SK-N-SH (cell line): ENCODE measurements at regions not wholly inside any gene's neighbourhood (a gene's known extent, or its start where the extent isn't known, plus 50 kb on each side); places are given as distances from the start of the nearest gene placed in this dataset.

Source experiments
- CTCF ChIA-PET: fragments of 300-600, 350-600 bp; formaldehyde crosslinking; extraction: SDS; loops from one replicate; lab custom pipeline; 2021; lab: Yijun Ruan, JAX
- POLR2A ChIA-PET: fragments of 350-600 bp; sonication (Branson Sonifier 250); formaldehyde crosslinking; extraction: SDS; loops from one replicate; lab custom pipeline; 2020; ENCODE audit warnings: antibody characterized with exemption, inconsistent platforms; lab: Yijun Ruan, JAX
- DNase-seq: peaks from one replicate; pipeline ENCODE4 v3.0.0; 2012
- H2AFZ ChIP-seq: fragments of 200-600 bp; sonication (generic); 2 replicates; pipeline ENCODE4 v1.8.1; 2016; ENCODE audit warnings: antibody characterized with exemption, mild to moderate bottlenecking, low read depth
- H3F3A ChIP-seq: fragments of 200-600 bp; sonication (generic); replicated peaks from 2 replicates; pipeline ENCODE3; 2016; ENCODE audit warnings: antibody characterized with exemption, mild to moderate bottlenecking; ENCODE audit not compliant: insufficient read depth
- H3K27ac ChIP-seq, 2 experiments: fragments of 200-500 bp in 1 of 2; fragments of 200-600 bp in 1 of 2; sonication (Bioruptor generic) in 1 of 2; sonication (generic), shearing (Covaris generic) in 1 of 2; 2 replicates each; pipeline versions ENCODE4 v1.5.1 to v1.6.1; 2014 to 2016; ENCODE audit warnings: low read depth in 2 of 2, inconsistent platforms in 1 of 2, low read length in 1 of 2, mild to moderate bottlenecking in 1 of 2, mixed read lengths in 1 of 2
- H3K27me3 ChIP-seq: fragments of 200-600 bp; sonication (generic), shearing (Covaris generic); 2 replicates; pipeline ENCODE4 v1.6.1; 2016; ENCODE audit warnings: mixed run types; ENCODE audit not compliant: insufficient read depth
- H3K36me3 ChIP-seq, 2 experiments: fragments of 200-500 bp in 1 of 2; fragments of 200-600 bp in 1 of 2; sonication (Bioruptor generic) in 1 of 2; sonication (generic) in 1 of 2; replicated peaks in 1 of 2; 2 replicates each; pipeline versions ENCODE3 to v1.5.1; 2014 to 2016; ENCODE audit warnings: low read length in 1 of 2, mild to moderate bottlenecking in 1 of 2; ENCODE audit not compliant: insufficient read depth in 2 of 2, control insufficient read depth in 1 of 2
- H3K4me1 ChIP-seq, 2 experiments: fragments of 200-500 bp in 1 of 2; fragments of 200-600 bp in 1 of 2; sonication (Bioruptor generic) in 1 of 2; sonication (generic), shearing (Covaris generic) in 1 of 2; 2 replicates each; pipeline versions ENCODE4 v1.5.1 to v1.6.1; 2014 to 2016; ENCODE audit warnings: low read depth in 1 of 2, low read length in 1 of 2, mixed run types in 1 of 2; ENCODE audit not compliant: insufficient read depth in 2 of 2, control insufficient read depth in 1 of 2
- H3K4me2 ChIP-seq: fragments of 200-600 bp; sonication (generic), shearing (Covaris generic); 2 replicates; pipeline ENCODE4 v1.6.1; 2017; ENCODE audit warnings: mixed run types
- H3K4me3 ChIP-seq, 2 experiments: fragments of 200-500 bp in 1 of 2; fragments of 200-600 bp in 1 of 2; sonication (Bioruptor generic) in 1 of 2; sonication (generic), shearing (Covaris generic) in 1 of 2; 2 replicates each; pipeline versions ENCODE4 v1.5.1 to v1.8.1; 2014 to 2016; ENCODE audit warnings: low read depth in 2 of 2, inconsistent platforms in 1 of 2, low read length in 1 of 2, mild to moderate bottlenecking in 1 of 2, mixed read lengths in 1 of 2, moderate library complexity in 1 of 2
- H3K79me2 ChIP-seq: fragments of 200-600 bp; sonication (generic); 2 replicates; pipeline ENCODE4 v1.8.1; 2017; ENCODE audit warnings: mild to moderate bottlenecking; ENCODE audit not compliant: insufficient read depth
- H3K9ac ChIP-seq: fragments of 200-600 bp; sonication (generic); 2 replicates; pipeline ENCODE4 v1.6.1; 2017; ENCODE audit warnings: mixed run types
- H3K9me2 ChIP-seq: fragments of 200-600 bp; sonication (generic); 2 replicates; pipeline ENCODE4 v1.6.1; 2017; ENCODE audit warnings: mixed run types
- H3K9me3 ChIP-seq: fragments of 200-600 bp; sonication (generic); 2 replicates; pipeline ENCODE4 v1.6.1; 2017; ENCODE audit warnings: mixed run types, mild to moderate bottlenecking, moderate library complexity
- H4K20me1 ChIP-seq: fragments of 200-600 bp; sonication (generic); 2 replicates; pipeline ENCODE4 v1.6.1; 2017; ENCODE audit warnings: mild to moderate bottlenecking, mixed run types; ENCODE audit not compliant: insufficient read depth
- ELF1 ChIP-seq: IDR thresholded peaks from 2 replicates; pipeline ENCODE4 v1.4.0; 2012
- EP300 ChIP-seq, 2 experiments: IDR thresholded peaks; 2 replicates each; pipeline versions ENCODE4 v1.4.0 to v1.6.1; 2012; ENCODE audit warnings: borderline replicate concordance in 1 of 2, low read depth in 1 of 2, low read length in 1 of 2
- FOSL2 ChIP-seq: IDR thresholded peaks from 2 replicates; pipeline ENCODE4 v1.4.0; 2012; ENCODE audit warnings: low read depth, mild to moderate bottlenecking, moderate library complexity, borderline replicate concordance
- FOXM1 ChIP-seq: IDR thresholded peaks from 2 replicates; pipeline ENCODE4 v1.4.0; 2012; ENCODE audit warnings: low read depth, mild to moderate bottlenecking
- GABPA ChIP-seq: IDR thresholded peaks from 2 replicates; pipeline ENCODE4 v1.4.0; 2012; ENCODE audit warnings: low read depth, mild to moderate bottlenecking
- JUND ChIP-seq: IDR thresholded peaks from 2 replicates; pipeline ENCODE4 v1.4.0; 2012
- NFIC ChIP-seq: IDR thresholded peaks from 2 replicates; pipeline ENCODE4 v1.4.0; 2012; ENCODE audit warnings: borderline replicate concordance
- NRF1 ChIP-seq: IDR thresholded peaks from 2 replicates; pipeline ENCODE4 v1.6.1; 2012; ENCODE audit warnings: low read depth, mild to moderate bottlenecking, low read length
- POLR2AphosphoS5 ChIP-seq: IDR thresholded peaks from 2 replicates; pipeline ENCODE4 v1.6.1; 2012; ENCODE audit warnings: low read depth, low read length
- RAD21 ChIP-seq: IDR thresholded peaks from 2 replicates; pipeline ENCODE4 v1.6.1; 2012; ENCODE audit warnings: mild to moderate bottlenecking, low read length
- RXRA ChIP-seq: IDR thresholded peaks from 2 replicates; pipeline ENCODE4 v1.4.0; 2012; ENCODE audit warnings: low read depth, mild to moderate bottlenecking, borderline replicate concordance
- SIN3A ChIP-seq: IDR thresholded peaks from 2 replicates; pipeline ENCODE4 v1.6.1; 2012; ENCODE audit warnings: low read depth, mild to moderate bottlenecking, low read length, moderate library complexity, borderline replicate concordance
- SMC3 ChIP-seq: IDR thresholded peaks from 2 replicates; pipeline ENCODE4 v1.6.1; 2012; ENCODE audit warnings: low read depth, low read length, improper control_type of control experiment
- TAF1 ChIP-seq: IDR thresholded peaks from 2 replicates; pipeline ENCODE4 v1.6.1; 2012; ENCODE audit warnings: low read depth, mild to moderate bottlenecking, low read length, moderate library complexity, borderline replicate concordance
- WGBS: methylation state at CpG from one replicate; pipeline ENCODE4 v1.1.6; 2017; ENCODE audit warnings: low lambda C conversion rate; 5-methylcytosine and 5-hydroxymethylcytosine counted together
- TF ChIP-seq, protein P1 (sequence below): IDR thresholded peaks from 2 replicates; pipeline ENCODE4; 2012
- TF ChIP-seq, protein P2 (sequence below): IDR thresholded peaks from 2 replicates; pipeline ENCODE4 v1.4.0; 2012; ENCODE audit warnings: low read depth, borderline replicate concordance
- TF ChIP-seq, protein P3 (sequence below): fragments of 150-350 bp; IDR thresholded peaks from 2 replicates; pipeline ENCODE4 v1.6.1; 2017; ENCODE audit warnings: antibody characterized with exemption, low read length, low read depth, borderline replicate concordance
- TF ChIP-seq, protein P4 (sequence below): fragments of 200-600 bp; sonication (generic); IDR thresholded peaks from 2 replicates; pipeline ENCODE4 v1.6.1; 2017; ENCODE audit warnings: antibody characterized with exemption, mild to moderate bottlenecking, moderate library complexity

DNA sequence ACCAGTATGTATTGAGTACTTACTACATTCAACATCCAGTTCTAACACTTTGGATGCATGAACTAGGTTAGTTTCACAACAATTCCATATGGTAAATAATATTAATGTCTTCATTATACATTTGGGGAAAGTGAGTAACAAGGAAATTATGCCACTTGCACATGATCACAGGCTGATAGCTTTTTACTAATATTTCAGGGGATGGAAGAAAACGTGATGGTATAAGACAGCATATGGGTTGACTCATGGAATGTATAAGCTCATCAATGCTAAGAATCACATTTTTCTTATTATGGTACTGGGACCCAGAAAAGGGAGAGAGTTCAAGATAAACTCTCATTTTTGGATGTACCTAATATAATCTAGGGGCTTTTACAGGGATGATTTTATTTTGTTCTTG, 188.7 kb downstream of the MIAT start:
- CTCF ChIA-PET = interaction anchor here (0.6 kb wide), 1 partner anchor 38 kb away, joined by 3 read pairs; no protein-coding TSS in a partner anchor
- H4K20me1 ChIP-seq = no peaks in the 10 kb centered on the region
- POLR2A ChIA-PET = no interaction called here
- DNase-seq = no peak
- no peaks in the 10 kb centered on the region for H3K27me3 ChIP-seq
- H2AFZ ChIP-seq = no peak overlapping the region
- no peak overlapping the region for H3K9ac ChIP-seq
- no peaks in the 10 kb centered on the region for H3K36me3 ChIP-seq
- no peak overlapping the region for H3K4me3 ChIP-seq
- H3F3A ChIP-seq = no peaks in the 10 kb centered on the region
- no peaks in the 10 kb centered on the region for H3K9me2 ChIP-seq
- no peak overlapping the region for H3K27ac ChIP-seq
- no peaks in the 10 kb centered on the region for H3K9me3 ChIP-seq
- TF ChIP-seq RAD21 (no peak), GABPA (no peak), POLR2AphosphoS5 (no peak), TAF1 (no peak), RXRA (no peak)
- no peaks in the 10 kb centered on the region for H3K79me2 ChIP-seq
- 13% methylated on average over 1 of the region's 1 CpG for WGBS
- no peak overlapping the region for H3K4me2 ChIP-seq
- peaks cover 2 to 16% of the 10 kb centered on the region in 2 experiments; a peak in 2 of 4 replicates for H3K4me1 ChIP-seq

DNA sequence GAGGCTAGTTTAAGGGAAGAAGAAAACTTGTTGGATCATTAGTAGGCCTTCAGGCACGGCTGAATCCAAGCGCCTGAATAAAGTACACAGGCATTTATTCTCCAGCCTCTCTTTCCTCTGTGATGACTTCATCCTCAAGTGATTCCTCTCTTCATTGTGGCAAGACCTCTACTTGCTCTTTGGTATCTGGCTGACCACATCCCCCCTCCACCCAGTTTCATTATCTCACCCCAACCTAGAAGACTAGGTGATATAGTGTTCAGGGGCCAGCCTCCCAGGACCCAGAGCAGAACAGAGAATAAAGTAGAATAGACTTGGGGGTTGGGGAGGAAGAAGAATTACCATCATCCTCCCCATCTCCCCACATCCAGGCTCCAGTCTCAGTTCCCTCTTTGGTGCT, 189.3 kb downstream of the MIAT start:
- H3F3A ChIP-seq = no peaks in the 10 kb centered on the region
- H3K79me2 ChIP-seq = no peaks in the 10 kb centered on the region
- no peaks in the 10 kb centered on the region for H3K27me3 ChIP-seq
- H3K4me1 ChIP-seq = peaks cover 2 to 16% of the 10 kb centered on the region in 2 experiments; a peak in 2 of 4 replicates
- no peak for DNase-seq
- no peak overlapping the region for H2AFZ ChIP-seq
- H3K27ac ChIP-seq = no peak overlapping the region
- H3K9me3 ChIP-seq = no peaks in the 10 kb centered on the region
- H3K9me2 ChIP-seq = no peaks in the 10 kb centered on the region
- H4K20me1 ChIP-seq = no peaks in the 10 kb centered on the region
- H3K4me2 ChIP-seq = no peak overlapping the region
- H3K36me3 ChIP-seq = no peaks in the 10 kb centered on the region
- H3K4me3 ChIP-seq = no peak overlapping the region
- WGBS = 88% methylated on average over 2 of the region's 2 CpGs
- CTCF ChIA-PET = no interaction called here
- TF ChIP-seq FOSL2 (no peak), TAF1 (no peak), NFIC (no peak), SMC3 (no peak), NRF1 (no peak), ELF1 (no peak), JUND (no peak), SIN3A (no peak), EP300 (IDR thresholded peaks at IDR 0.05; ENCODE audit: borderline replicate concordance in 1 of 2, low read depth in 1 of 2, low read length in 1 of 2) (no peak), GABPA (no peak), FOXM1 (no peak)
- TF ChIP-seq, protein P1, sequence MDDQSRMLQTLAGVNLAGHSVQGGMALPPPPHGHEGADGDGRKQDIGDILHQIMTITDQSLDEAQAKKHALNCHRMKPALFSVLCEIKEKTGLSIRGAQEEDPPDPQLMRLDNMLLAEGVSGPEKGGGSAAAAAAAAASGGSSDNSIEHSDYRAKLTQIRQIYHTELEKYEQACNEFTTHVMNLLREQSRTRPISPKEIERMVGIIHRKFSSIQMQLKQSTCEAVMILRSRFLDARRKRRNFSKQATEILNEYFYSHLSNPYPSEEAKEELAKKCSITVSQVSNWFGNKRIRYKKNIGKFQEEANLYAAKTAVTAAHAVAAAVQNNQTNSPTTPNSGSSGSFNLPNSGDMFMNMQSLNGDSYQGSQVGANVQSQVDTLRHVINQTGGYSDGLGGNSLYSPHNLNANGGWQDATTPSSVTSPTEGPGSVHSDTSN = no peak
- TF ChIP-seq, protein P2, sequence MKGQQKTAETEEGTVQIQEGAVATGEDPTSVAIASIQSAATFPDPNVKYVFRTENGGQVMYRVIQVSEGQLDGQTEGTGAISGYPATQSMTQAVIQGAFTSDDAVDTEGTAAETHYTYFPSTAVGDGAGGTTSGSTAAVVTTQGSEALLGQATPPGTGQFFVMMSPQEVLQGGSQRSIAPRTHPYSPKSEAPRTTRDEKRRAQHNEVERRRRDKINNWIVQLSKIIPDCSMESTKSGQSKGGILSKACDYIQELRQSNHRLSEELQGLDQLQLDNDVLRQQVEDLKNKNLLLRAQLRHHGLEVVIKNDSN = no peak
- TF ChIP-seq, protein P3, sequence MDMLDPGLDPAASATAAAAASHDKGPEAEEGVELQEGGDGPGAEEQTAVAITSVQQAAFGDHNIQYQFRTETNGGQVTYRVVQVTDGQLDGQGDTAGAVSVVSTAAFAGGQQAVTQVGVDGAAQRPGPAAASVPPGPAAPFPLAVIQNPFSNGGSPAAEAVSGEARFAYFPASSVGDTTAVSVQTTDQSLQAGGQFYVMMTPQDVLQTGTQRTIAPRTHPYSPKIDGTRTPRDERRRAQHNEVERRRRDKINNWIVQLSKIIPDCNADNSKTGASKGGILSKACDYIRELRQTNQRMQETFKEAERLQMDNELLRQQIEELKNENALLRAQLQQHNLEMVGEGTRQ = no peak
- TF ChIP-seq, protein P4, sequence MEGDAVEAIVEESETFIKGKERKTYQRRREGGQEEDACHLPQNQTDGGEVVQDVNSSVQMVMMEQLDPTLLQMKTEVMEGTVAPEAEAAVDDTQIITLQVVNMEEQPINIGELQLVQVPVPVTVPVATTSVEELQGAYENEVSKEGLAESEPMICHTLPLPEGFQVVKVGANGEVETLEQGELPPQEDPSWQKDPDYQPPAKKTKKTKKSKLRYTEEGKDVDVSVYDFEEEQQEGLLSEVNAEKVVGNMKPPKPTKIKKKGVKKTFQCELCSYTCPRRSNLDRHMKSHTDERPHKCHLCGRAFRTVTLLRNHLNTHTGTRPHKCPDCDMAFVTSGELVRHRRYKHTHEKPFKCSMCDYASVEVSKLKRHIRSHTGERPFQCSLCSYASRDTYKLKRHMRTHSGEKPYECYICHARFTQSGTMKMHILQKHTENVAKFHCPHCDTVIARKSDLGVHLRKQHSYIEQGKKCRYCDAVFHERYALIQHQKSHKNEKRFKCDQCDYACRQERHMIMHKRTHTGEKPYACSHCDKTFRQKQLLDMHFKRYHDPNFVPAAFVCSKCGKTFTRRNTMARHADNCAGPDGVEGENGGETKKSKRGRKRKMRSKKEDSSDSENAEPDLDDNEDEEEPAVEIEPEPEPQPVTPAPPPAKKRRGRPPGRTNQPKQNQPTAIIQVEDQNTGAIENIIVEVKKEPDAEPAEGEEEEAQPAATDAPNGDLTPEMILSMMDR = no peak
- POLR2A ChIA-PET = no interaction called here
- no peak overlapping the region for H3K9ac ChIP-seq
